GM12878 (cell line): ENCODE measurements at regions not wholly inside any gene's neighbourhood (a gene's known extent, or its start where the extent isn't known, plus 50 kb on each side); places are given as distances from the start of the nearest gene placed in this dataset.

Experiments used
- ATAC-seq: fragments of 200-7000 bp; cut with Tn5 transposase; 3 replicates; pipeline ENCODE4 v1.9.1; 2020; ENCODE audit warnings: mild to moderate bottlenecking, moderate library complexity
- BruUV-seq: library from RNA; stranded (reverse); fragments of 400-500 nt; replicated peaks from 2 replicates; lab custom pipeline; 2021; lab: Mats Ljungman, UMichigan
- CTCF ChIA-PET: fragments of 300-600 bp; sonication (Branson Sonifier 250); formaldehyde crosslinking; extraction: SDS; loops from one replicate; lab custom pipeline; 2021; ENCODE audit warnings: inconsistent platforms; lab: Yijun Ruan, JAX
- POLR2A ChIA-PET: fragments of 350-600 bp; formaldehyde crosslinking; extraction: SDS; loops from one replicate; lab custom pipeline; 2021; ENCODE audit warnings: inconsistent platforms; lab: Charles Lee
- RAD21 ChIA-PET: fragments of 300-600 bp; sonication (Branson Sonifier 250); formaldehyde crosslinking; loops from one replicate; lab custom pipeline; 2023; ENCODE audit warnings: antibody characterized with exemption; ENCODE audit not compliant: unreplicated experiment; lab: Charles Lee
- SMC1A ChIA-PET: fragments of 300-600 bp; sonication (Branson Sonifier 250); formaldehyde crosslinking; loops from one replicate; lab custom pipeline; 2023; ENCODE audit not compliant: unreplicated experiment, uncharacterized antibody; lab: Charles Lee
- DNase-seq: peaks from one replicate; pipeline ENCODE4 v3.0.0-alpha.2; 2011; ENCODE audit warnings: low read depth, low spot score
- FAIRE-seq: peaks from 3 replicates; lab custom pipeline; 2011; peaks lifted over from hg19 to GRCh38; lab: Jason Lieb, UNC
- H2AFZ ChIP-seq: 2 replicates; pipeline ENCODE4 v1.6.0; 2011; ENCODE audit warnings: low read depth, low read length, control low read depth; ENCODE audit not compliant: control insufficient read depth
- H3K27ac ChIP-seq: 2 replicates; pipeline ENCODE4 v1.5.1; 2011; ENCODE audit warnings: control low read depth; ENCODE audit not compliant: control insufficient read depth, insufficient read depth
- H3K27me3 ChIP-seq, 2 experiments: replicated peaks in 1 of 2; 2 replicates each; pipeline versions ENCODE4 v1.6.0 to v1.6.1; 2011; ENCODE audit warnings: low read length in 1 of 2; ENCODE audit not compliant: control insufficient read depth in 2 of 2, insufficient read depth in 2 of 2
- H3K36me3 ChIP-seq, 2 experiments: 2 replicates each; pipeline ENCODE4 v1.5.1; 2011; ENCODE audit warnings: low read length in 1 of 2; ENCODE audit not compliant: control insufficient read depth in 2 of 2, insufficient read depth in 2 of 2
- H3K4me1 ChIP-seq: 2 replicates; pipeline ENCODE4 v1.6.1; 2011; ENCODE audit warnings: mild to moderate bottlenecking, low read length, moderate library complexity, mixed read lengths; ENCODE audit not compliant: control insufficient read depth, insufficient read depth
- H3K4me2 ChIP-seq: 2 replicates; pipeline ENCODE4 v1.6.0; 2011; ENCODE audit warnings: control low read depth; ENCODE audit not compliant: control insufficient read depth, insufficient read depth
- H3K4me3 ChIP-seq: fragments of 200-600 bp; sonication (generic); 2 replicates; pipeline ENCODE4 v1.5.1; 2016
- H3K79me2 ChIP-seq: 2 replicates; pipeline ENCODE4 v1.6.0; 2011; ENCODE audit warnings: low read length; ENCODE audit not compliant: control insufficient read depth, insufficient read depth
- H3K9ac ChIP-seq: 2 replicates; pipeline ENCODE4 v1.8.0; 2011; ENCODE audit warnings: low read length, control low read depth, mixed read lengths; ENCODE audit not compliant: control insufficient read depth, insufficient read depth
- H3K9me3 ChIP-seq: replicated peaks from 3 replicates; pipeline ENCODE4 v1.5.1; 2011; ENCODE audit warnings: mild to moderate bottlenecking, low read length; ENCODE audit not compliant: control insufficient read depth, insufficient read depth
- H4K20me1 ChIP-seq: 2 replicates; pipeline ENCODE4 v1.6.0; 2011; ENCODE audit not compliant: control insufficient read depth, insufficient read depth
- BHLHE40 ChIP-seq, 2 experiments: fragments of 450-650 bp in 1 of 2; IDR thresholded peaks; 2 replicates each; pipeline ENCODE4 v1.6.1; 2011 to 2017; ENCODE audit warnings: low read depth in 2 of 2, borderline replicate concordance in 1 of 2, improper control_type of control experiment in 1 of 2, low read length in 1 of 2, mild to moderate bottlenecking in 1 of 2
- CHD2 ChIP-seq: IDR thresholded peaks from 2 replicates; pipeline ENCODE4 v1.6.1; 2011; ENCODE audit warnings: low read depth, low read length, improper control_type of control experiment, borderline replicate concordance
- ELK1 ChIP-seq: IDR thresholded peaks from 2 replicates; pipeline ENCODE4 v1.6.1; 2012; ENCODE audit warnings: low read depth, low read length, improper control_type of control experiment
- ESRRA ChIP-seq: IDR thresholded peaks from 2 replicates; pipeline ENCODE4 v1.6.1; 2012; ENCODE audit warnings: mild to moderate bottlenecking, low read length, improper control_type of control experiment
- NR2C1 ChIP-seq: fragments of 450-650 bp; IDR thresholded peaks from 2 replicates; pipeline ENCODE4 v1.6.1; 2017; ENCODE audit warnings: antibody characterized with exemption, mild to moderate bottlenecking, moderate library complexity
- USF2 ChIP-seq: IDR thresholded peaks from 2 replicates; pipeline ENCODE4 v1.6.1; 2011; ENCODE audit warnings: low read depth, low read length, improper control_type of control experiment, borderline replicate concordance
- ZNF217 ChIP-seq: fragments of 450-650 bp; IDR thresholded peaks from 2 replicates; pipeline ENCODE4 v1.6.1; 2017; ENCODE audit warnings: antibody characterized with exemption, mild to moderate bottlenecking
- WGBS: methylation state at CpG from one replicate; pipeline ENCODE4 v1.1.6; 2016; ENCODE audit warnings: low lambda C conversion rate; ENCODE audit not compliant: insufficient replicate concordance, insufficient coverage; ENCODE audit errors: missing lambda C conversion rate; 5-methylcytosine and 5-hydroxymethylcytosine counted together
- in situ Hi-C: fragments of 300-500 bp; cut with MboI; formaldehyde crosslinking; loops from 9 replicates; pipeline ENCODE4 v1.14.3; 2018; ENCODE audit warnings: mixed read lengths
- intact Hi-C: fragments of 100-400 bp; cut with micrococcal nuclease; formaldehyde crosslinking; loops from one replicate; pipeline ENCODE4 v1.14.2; 2022; ENCODE audit not compliant: unreplicated experiment
- TF ChIP-seq, protein P1 (sequence below): fragments of 450-650 bp; IDR thresholded peaks from 2 replicates; pipeline ENCODE4 v1.6.1; 2014; ENCODE audit warnings: mild to moderate bottlenecking
- TF ChIP-seq, protein P2 (sequence below): fragments of 450-650 bp; IDR thresholded peaks from 2 replicates; pipeline ENCODE4 v1.6.1; 2017; ENCODE audit warnings: low read depth, mild to moderate bottlenecking, moderate library complexity
- TF ChIP-seq, protein P3 (sequence below): fragments of 450-650 bp; IDR thresholded peaks from 2 replicates; pipeline ENCODE4 v1.6.1; 2016; ENCODE audit warnings: mild to moderate bottlenecking, moderate library complexity, borderline replicate concordance
- TF ChIP-seq, protein P4 (sequence below): IDR thresholded peaks from 2 replicates; pipeline ENCODE4 v1.6.1; 2011; ENCODE audit warnings: borderline replicate concordance, low read depth, mild to moderate bottlenecking, moderate library complexity, mixed read lengths, low read length; ENCODE audit not compliant: insufficient read depth; ENCODE audit errors: extremely low read length

DNA sequence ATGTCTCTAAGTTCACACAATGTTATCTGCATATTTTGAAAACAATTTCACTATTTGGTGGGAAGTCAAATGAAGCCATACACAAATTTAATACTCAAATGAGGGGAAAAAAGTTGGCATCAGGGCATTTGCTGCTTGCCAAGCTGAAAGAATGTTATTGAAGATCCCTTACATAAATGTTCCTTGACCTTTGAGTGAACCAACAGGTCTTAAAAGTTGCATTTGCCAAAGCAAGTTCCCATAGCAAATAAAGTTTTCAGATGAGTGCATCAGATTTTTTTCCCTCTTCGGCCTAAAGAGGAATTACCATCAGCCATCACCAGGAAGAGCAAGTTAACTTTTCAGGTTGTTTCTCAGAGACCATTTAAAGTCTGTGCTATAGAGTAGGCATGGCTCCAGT lies 115.9 kb downstream of the COX18 start (continued):
- no peak for TF ChIP-seq ELK1

DNA sequence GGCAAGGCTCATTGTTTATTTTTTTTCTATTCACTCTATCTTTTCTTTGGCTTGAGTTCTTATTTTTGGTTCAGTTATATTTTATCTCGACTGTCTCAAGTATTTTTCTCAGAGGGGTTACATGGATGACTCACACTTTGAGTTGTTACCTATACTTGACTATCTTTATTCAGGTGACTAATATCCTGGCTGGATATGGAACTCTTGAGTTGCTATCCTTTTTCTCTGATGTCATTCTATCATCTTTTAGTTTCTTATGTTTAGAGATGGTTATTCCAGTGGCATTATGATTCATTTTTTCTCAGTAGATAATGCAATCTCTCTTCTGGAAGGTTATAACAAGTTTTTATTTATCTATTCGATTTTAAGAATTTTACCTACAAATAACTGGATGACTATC lies 117.9 kb downstream of the COX18 start:
- H4K20me1 ChIP-seq: no peaks in the 10 kb centered on the region
- ATAC-seq (no peak), FAIRE-seq (no peak), DNase-seq (no peak)
- H3K9me3 ChIP-seq: no peaks in the 10 kb centered on the region
- ChIA-PET CTCF (interaction anchor here (0.5 to 0.6 kb wide), 2 partner anchors 34 to 87 kb away, joined by 3 read pairs; no protein-coding TSS in a partner anchor), SMC1A (no interaction called here), RAD21 (no interaction called here), POLR2A (no interaction called here)
- no peak overlapping the region for H3K4me3 ChIP-seq
- WGBS: 0% methylated on average over 2 of the region's 2 CpGs
- H3K79me2 ChIP-seq: no peaks in the 10 kb centered on the region
- H3K9ac ChIP-seq: no peak overlapping the region
- H3K4me1 ChIP-seq: no peaks in the 10 kb centered on the region
- no peaks in the 10 kb centered on the region for H3K27me3 ChIP-seq
- TF ChIP-seq, protein P1, sequence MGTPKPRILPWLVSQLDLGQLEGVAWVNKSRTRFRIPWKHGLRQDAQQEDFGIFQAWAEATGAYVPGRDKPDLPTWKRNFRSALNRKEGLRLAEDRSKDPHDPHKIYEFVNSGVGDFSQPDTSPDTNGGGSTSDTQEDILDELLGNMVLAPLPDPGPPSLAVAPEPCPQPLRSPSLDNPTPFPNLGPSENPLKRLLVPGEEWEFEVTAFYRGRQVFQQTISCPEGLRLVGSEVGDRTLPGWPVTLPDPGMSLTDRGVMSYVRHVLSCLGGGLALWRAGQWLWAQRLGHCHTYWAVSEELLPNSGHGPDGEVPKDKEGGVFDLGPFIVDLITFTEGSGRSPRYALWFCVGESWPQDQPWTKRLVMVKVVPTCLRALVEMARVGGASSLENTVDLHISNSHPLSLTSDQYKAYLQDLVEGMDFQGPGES: no peak
- TF ChIP-seq USF2 (no peak), NR2C1 (no peak), BHLHE40 (IDR thresholded peaks at IDR 0.05; ENCODE audit: borderline replicate concordance in 1 of 2, low read depth in 2 of 2, low read length in 1 of 2) (no peak), CHD2 (no peak), ZNF217 (no peak), ESRRA (no peak)
- TF ChIP-seq, protein P2, sequence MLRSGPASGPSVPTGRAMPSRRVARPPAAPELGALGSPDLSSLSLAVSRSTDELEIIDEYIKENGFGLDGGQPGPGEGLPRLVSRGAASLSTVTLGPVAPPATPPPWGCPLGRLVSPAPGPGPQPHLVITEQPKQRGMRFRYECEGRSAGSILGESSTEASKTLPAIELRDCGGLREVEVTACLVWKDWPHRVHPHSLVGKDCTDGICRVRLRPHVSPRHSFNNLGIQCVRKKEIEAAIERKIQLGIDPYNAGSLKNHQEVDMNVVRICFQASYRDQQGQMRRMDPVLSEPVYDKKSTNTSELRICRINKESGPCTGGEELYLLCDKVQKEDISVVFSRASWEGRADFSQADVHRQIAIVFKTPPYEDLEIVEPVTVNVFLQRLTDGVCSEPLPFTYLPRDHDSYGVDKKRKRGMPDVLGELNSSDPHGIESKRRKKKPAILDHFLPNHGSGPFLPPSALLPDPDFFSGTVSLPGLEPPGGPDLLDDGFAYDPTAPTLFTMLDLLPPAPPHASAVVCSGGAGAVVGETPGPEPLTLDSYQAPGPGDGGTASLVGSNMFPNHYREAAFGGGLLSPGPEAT: no peak
- TF ChIP-seq, protein P3, sequence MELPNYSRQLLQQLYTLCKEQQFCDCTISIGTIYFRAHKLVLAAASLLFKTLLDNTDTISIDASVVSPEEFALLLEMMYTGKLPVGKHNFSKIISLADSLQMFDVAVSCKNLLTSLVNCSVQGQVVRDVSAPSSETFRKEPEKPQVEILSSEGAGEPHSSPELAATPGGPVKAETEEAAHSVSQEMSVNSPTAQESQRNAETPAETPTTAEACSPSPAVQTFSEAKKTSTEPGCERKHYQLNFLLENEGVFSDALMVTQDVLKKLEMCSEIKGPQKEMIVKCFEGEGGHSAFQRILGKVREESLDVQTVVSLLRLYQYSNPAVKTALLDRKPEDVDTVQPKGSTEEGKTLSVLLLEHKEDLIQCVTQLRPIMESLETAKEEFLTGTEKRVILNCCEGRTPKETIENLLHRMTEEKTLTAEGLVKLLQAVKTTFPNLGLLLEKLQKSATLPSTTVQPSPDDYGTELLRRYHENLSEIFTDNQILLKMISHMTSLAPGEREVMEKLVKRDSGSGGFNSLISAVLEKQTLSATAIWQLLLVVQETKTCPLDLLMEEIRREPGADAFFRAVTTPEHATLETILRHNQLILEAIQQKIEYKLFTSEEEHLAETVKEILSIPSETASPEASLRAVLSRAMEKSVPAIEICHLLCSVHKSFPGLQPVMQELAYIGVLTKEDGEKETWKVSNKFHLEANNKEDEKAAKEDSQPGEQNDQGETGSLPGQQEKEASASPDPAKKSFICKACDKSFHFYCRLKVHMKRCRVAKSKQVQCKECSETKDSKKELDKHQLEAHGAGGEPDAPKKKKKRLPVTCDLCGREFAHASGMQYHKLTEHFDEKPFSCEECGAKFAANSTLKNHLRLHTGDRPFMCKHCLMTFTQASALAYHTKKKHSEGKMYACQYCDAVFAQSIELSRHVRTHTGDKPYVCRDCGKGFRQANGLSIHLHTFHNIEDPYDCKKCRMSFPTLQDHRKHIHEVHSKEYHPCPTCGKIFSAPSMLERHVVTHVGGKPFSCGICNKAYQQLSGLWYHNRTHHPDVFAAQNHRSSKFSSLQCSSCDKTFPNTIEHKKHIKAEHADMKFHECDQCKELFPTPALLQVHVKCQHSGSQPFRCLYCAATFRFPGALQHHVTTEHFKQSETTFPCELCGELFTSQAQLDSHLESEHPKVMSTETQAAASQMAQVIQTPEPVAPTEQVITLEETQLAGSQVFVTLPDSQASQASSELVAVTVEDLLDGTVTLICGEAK: no peak
- TF ChIP-seq, protein P4, sequence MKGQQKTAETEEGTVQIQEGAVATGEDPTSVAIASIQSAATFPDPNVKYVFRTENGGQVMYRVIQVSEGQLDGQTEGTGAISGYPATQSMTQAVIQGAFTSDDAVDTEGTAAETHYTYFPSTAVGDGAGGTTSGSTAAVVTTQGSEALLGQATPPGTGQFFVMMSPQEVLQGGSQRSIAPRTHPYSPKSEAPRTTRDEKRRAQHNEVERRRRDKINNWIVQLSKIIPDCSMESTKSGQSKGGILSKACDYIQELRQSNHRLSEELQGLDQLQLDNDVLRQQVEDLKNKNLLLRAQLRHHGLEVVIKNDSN: no peak
- no peak overlapping the region for H3K27ac ChIP-seq
- no peak overlapping the region for H2AFZ ChIP-seq
- no TSS peak for BruUV-seq
- H3K36me3 ChIP-seq: no peaks in the 10 kb centered on the region
- in situ Hi-C loops (no loop called here), intact Hi-C loops (no loop called here)
- H3K4me2 ChIP-seq: no peak overlapping the region
